HEK293T (cell line): ENCODE measurements at regions not wholly inside any gene's neighbourhood (a gene's known extent, or its start where the extent isn't known, plus 50 kb on each side); places are given as distances from the start of the nearest gene placed in this dataset.

ENCODE experiments used
- FOXA1 ChIP-seq: fragments of 450-650 bp; IDR thresholded peaks from 2 replicates; pipeline ENCODE4 v1.6.1; 2016; ENCODE audit warnings: mild to moderate bottlenecking
- FOXM1 ChIP-seq: fragments of 450-650 bp; IDR thresholded peaks from 2 replicates; pipeline ENCODE4 v1.6.1; 2017; ENCODE audit warnings: mild to moderate bottlenecking, borderline replicate concordance
- LEF1 ChIP-seq: fragments of 450-650 bp; IDR thresholded peaks from 2 replicates; pipeline ENCODE4 v1.6.1; 2017; ENCODE audit warnings: mild to moderate bottlenecking, borderline replicate concordance

GRCh38 chr10:8712656-8713055 is 658.2 kb downstream of the GATA3 start:
- TF ChIP-seq FOXM1 (no peak), FOXA1 (no peak), LEF1 (no peak)
